Heart left ventricle (tissue), 13 donors: ENCODE measurements at regions not wholly inside any gene's neighbourhood (a gene's known extent, or its start where the extent isn't known, plus 50 kb on each side); places are given as distances from the start of the nearest gene placed in this dataset.

Experiments used
- POLR2A ChIP-seq, 2 donors: fragments of 450-650 bp; IDR thresholded peaks; one replicate each; pipeline ENCODE4 v1.6.1; 2017; ENCODE audit warnings: antibody characterized with exemption in 2 of 2, mild to moderate bottlenecking in 2 of 2, moderate library complexity in 2 of 2
- TF ChIP-seq, protein P1 (sequence below), 12 donors: fragments of 200-600 bp; sonication (generic) in 4 of 12; IDR thresholded peaks; one replicate each; pipeline versions ENCODE4 v1.5.0 to v1.8.0; 2018 to 2022; ENCODE audit warnings: antibody characterized with exemption in 12 of 12, mild to moderate bottlenecking in 5 of 12
- donor health status: ischemic (EF 13 %, LVEDD 7.1; RV severe dilation, severe dysfunction).
- donor health status: DM: no; HTN: yes; CAD: no.
- donor health status: DM: no; HTN: no; CAD: no.
- donor health status: ischemic (EF 25% LVEDD 6.9; RV normal size, moderate dysfunction).
- donor health status: ischemic (EF 25% LVEDD 5.7; RV mildly dilated, moderate dysfunction).
- donor health status: ischemic (EF 35%, LVEDD 5.7; RV mildly dilated, moderate dysfunction).
- donor health status: nonischemic (EF 11% LVEDD 7.7; RV severe dilation, severe dysfunction).
- donor health status: DM: yes; HTN: yes; CAD: no.
- donor health status: PGD.
- donor health status: ischemic (EF 29% LVEDD 5.4; RV normal size, mild dysfunction).
- donor health status: nonischemic (EF 23%, LVEDD 6.1; RV moderate dilation, normal function).

DNA sequence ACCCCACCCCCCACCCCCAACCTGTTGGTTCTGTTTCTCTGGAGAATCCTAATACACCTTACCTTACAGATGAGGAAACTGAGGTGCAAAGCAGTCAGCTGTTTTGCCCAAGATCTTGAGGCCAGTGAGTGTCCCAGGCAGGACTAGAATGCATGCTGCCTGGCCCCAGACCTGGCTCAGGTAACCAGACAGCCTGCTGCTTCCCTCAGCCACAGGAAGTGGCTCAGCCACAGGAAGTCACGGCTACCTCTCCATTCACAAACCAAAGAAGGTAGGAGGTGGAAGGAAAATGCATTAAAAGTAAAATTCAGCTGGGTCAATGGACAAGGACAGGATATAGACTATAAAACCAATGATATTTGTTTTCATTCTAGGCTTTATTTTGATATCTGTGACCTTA lies 517.6 kb downstream of the CD83 start:
- TF ChIP-seq POLR2A (IDR thresholded peaks at IDR 0.05) = no peak
- TF ChIP-seq, protein P1, sequence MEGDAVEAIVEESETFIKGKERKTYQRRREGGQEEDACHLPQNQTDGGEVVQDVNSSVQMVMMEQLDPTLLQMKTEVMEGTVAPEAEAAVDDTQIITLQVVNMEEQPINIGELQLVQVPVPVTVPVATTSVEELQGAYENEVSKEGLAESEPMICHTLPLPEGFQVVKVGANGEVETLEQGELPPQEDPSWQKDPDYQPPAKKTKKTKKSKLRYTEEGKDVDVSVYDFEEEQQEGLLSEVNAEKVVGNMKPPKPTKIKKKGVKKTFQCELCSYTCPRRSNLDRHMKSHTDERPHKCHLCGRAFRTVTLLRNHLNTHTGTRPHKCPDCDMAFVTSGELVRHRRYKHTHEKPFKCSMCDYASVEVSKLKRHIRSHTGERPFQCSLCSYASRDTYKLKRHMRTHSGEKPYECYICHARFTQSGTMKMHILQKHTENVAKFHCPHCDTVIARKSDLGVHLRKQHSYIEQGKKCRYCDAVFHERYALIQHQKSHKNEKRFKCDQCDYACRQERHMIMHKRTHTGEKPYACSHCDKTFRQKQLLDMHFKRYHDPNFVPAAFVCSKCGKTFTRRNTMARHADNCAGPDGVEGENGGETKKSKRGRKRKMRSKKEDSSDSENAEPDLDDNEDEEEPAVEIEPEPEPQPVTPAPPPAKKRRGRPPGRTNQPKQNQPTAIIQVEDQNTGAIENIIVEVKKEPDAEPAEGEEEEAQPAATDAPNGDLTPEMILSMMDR (IDR thresholded peaks at IDR 0.05) = no peak
